ENCODE measurements at regions not wholly inside any gene's neighbourhood (a gene's known extent, or its start where the extent isn't known, plus 50 kb on each side); places are given as distances from the start of the nearest gene placed in this dataset.

- no peak for TF ChIP-seq CTCF (conservative IDR thresholded peaks at IDR 0.05; ENCODE audit: low read length)
- no peak for TF ChIP-seq EZH2phosphoT487 (IDR thresholded peaks at IDR 0.05; ENCODE audit: borderline replicate concordance)
Measured at GRCh38 chr20:6855796-6856195, 88.3 kb downstream of the BMP2 start.
